GM12872 (cell line): ENCODE measurements at regions not wholly inside any gene's neighbourhood (a gene's known extent, or its start where the extent isn't known, plus 50 kb on each side); places are given as distances from the start of the nearest gene placed in this dataset.

ENCODE experiments used
- CTCF ChIP-seq: IDR thresholded peaks from 3 replicates; pipeline ENCODE4 v1.5.1; 2011; ENCODE audit warnings: low read depth, mild to moderate bottlenecking, low read length, moderate library complexity; ENCODE audit not compliant: insufficient read depth

- TF ChIP-seq CTCF, result no peak
Observed at GRCh38 chr2:22950431-22950830, 434.5 kb upstream of the KLHL29 start.

- TF ChIP-seq CTCF, result no peak
Observed at GRCh38 chr2:22952656-22953225, 432.2 kb upstream of the KLHL29 start.

DNA sequence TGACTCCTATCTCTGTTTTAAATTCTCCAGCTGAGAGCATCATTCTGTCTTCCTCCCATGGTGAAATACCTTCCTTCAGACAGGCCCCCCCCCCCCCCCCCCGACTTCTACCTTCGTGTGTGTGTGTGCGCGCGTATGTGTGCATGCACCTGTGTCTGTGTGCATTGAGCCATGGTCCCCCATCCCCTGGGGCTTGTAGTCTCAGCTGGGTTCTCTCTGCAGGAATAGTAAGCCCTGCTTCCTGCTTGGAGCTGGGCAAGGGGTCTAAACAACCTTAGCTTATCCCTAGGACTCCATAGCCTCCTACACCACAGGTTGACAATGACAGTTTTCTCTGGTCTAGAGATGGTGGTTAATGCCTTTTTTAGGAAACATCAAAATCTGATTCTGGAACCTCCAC lies 427.5 kb upstream of the KLHL29 start:
- no peak for TF ChIP-seq CTCF

GRCh38 chr2:22958308-22958707 lies 426.7 kb upstream of the KLHL29 start:
- TF ChIP-seq CTCF, result no peak

DNA sequence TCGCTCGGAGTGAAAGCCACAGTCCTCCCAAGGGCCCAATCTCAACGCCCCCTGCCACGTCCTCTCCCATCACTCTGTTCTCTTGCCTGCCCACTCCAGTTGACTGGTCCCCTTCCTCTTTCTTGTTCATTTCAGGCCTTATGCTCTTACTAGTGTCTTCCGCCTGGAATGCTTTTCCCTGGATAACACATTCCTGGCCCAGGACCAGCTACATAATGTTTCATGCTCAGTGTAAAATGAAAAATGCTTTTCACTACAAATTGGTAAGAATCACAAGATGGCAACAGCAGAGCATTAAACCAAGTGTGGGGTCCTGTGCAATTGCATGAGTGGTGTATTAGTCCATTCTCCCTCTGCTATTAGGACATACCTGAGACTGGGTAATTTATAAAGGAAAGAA lies 417.2 kb upstream of the KLHL29 start:
- TF ChIP-seq CTCF, result no peak

GRCh38 chr2:22970284-22970975 lies 414.5 kb upstream of the KLHL29 start:
- TF ChIP-seq CTCF, result no peak

GRCh38 chr2:22970991-22971390 lies 414.0 kb upstream of the KLHL29 start:
- no peak for TF ChIP-seq CTCF
